Neuronal stem cell (in vitro differentiated cells): ENCODE measurements at regions not wholly inside any gene's neighbourhood (a gene's known extent, or its start where the extent isn't known, plus 50 kb on each side); places are given as distances from the start of the nearest gene placed in this dataset.
A peak's percentile ranks its signal among the peaks of the same experiment; 100 is the strongest.

Source experiments
- DNase-seq: peaks from one replicate; pipeline ENCODE4 v3.0.0-alpha.2; 2013; ENCODE audit warnings: low spot score
- H2AFZ ChIP-seq: one replicate; pipeline ENCODE4 v1.6.1; 2013; ENCODE audit warnings: mild to moderate bottlenecking, low read length, inconsistent platforms
- H2AK5ac ChIP-seq: 2 replicates; pipeline ENCODE4 v1.6.1; 2013; ENCODE audit warnings: low read depth, mild to moderate bottlenecking, inconsistent platforms, low read length, moderate library complexity, mixed read lengths
- H2BK120ac ChIP-seq: 2 replicates; pipeline ENCODE4 v1.6.1; 2013; ENCODE audit warnings: low read depth, mild to moderate bottlenecking, inconsistent platforms, low read length, moderate library complexity, mixed read lengths
- H2BK12ac ChIP-seq: one replicate; pipeline ENCODE4 v1.6.1; 2013; ENCODE audit warnings: low read length, inconsistent platforms
- H2BK15ac ChIP-seq: 2 replicates; pipeline ENCODE4 v1.6.1; 2013; ENCODE audit warnings: mild to moderate bottlenecking, low read length, inconsistent platforms, mixed read lengths
- H2BK5ac ChIP-seq: one replicate; pipeline ENCODE4 v1.6.1; 2013; ENCODE audit warnings: inconsistent platforms, mild to moderate bottlenecking, low read length, moderate library complexity
- H3K14ac ChIP-seq: one replicate; pipeline ENCODE4 v1.6.1; 2013; ENCODE audit warnings: low read length, inconsistent platforms
- H3K18ac ChIP-seq: 2 replicates; pipeline ENCODE4 v1.6.1; 2013; ENCODE audit warnings: low read length, inconsistent platforms
- H3K23ac ChIP-seq: 2 replicates; pipeline ENCODE4 v1.6.1; 2013; ENCODE audit warnings: low read depth, mild to moderate bottlenecking, mixed read lengths, low read length, inconsistent platforms; ENCODE audit not compliant: poor library complexity
- H3K27ac ChIP-seq: replicated peaks from 3 replicates; pipeline ENCODE4 v1.5.1; 2013; ENCODE audit warnings: low read length, inconsistent platforms
- H3K27me3 ChIP-seq, 3 experiments: 2 replicates each; pipeline ENCODE4 v1.6.1; 2013; ENCODE audit warnings: low read length in 3 of 3, mild to moderate bottlenecking in 2 of 3, inconsistent platforms in 1 of 3, low read depth in 1 of 3, mixed read lengths in 1 of 3, moderate library complexity in 1 of 3; ENCODE audit not compliant: control insufficient read depth in 3 of 3, insufficient read depth in 3 of 3
- H3K36me3 ChIP-seq, 2 donors: replicated peaks in 1 of 2; 2 replicates each; pipeline ENCODE4 v1.6.1; 2013; ENCODE audit warnings: low read length in 2 of 2; ENCODE audit not compliant: control insufficient read depth in 2 of 2, insufficient read depth in 2 of 2
- H3K4ac ChIP-seq: 2 replicates; pipeline ENCODE4 v1.6.1; 2013; ENCODE audit warnings: inconsistent platforms, mild to moderate bottlenecking, low read length, moderate library complexity
- H3K4me1 ChIP-seq, 2 donors: 1 replicate in 1 of 2; 2 replicates in 1 of 2; pipeline ENCODE4 v1.6.1; 2013; ENCODE audit warnings: low read length in 2 of 2, low read depth in 1 of 2; ENCODE audit not compliant: control insufficient read depth in 2 of 2, insufficient read depth in 1 of 2
- H3K4me2 ChIP-seq: one replicate; pipeline ENCODE4 v1.6.1; 2013; ENCODE audit warnings: mild to moderate bottlenecking, low read length, inconsistent platforms; ENCODE audit not compliant: insufficient read depth, poor library complexity, severe bottlenecking
- H3K4me3 ChIP-seq, 2 donors: 2 replicates each; pipeline ENCODE4 v1.5.1; 2013; ENCODE audit warnings: low read length in 2 of 2, mild to moderate bottlenecking in 2 of 2, inconsistent platforms in 1 of 2, moderate library complexity in 1 of 2
- H3K79me1 ChIP-seq: one replicate; pipeline ENCODE4 v1.6.1; 2013; ENCODE audit warnings: low read depth, mild to moderate bottlenecking, inconsistent platforms, low read length, moderate library complexity
- H3K9ac ChIP-seq: one replicate; pipeline ENCODE4 v1.6.1; 2013; ENCODE audit warnings: mild to moderate bottlenecking, low read depth, low read length, inconsistent platforms; ENCODE audit not compliant: poor library complexity
- H3K9me3 ChIP-seq, 2 donors: replicated peaks in 1 of 2; 2 replicates each; pipeline versions ENCODE3 to v1.6.1; 2013; ENCODE audit warnings: low read length in 2 of 2, mild to moderate bottlenecking in 2 of 2, inconsistent platforms in 1 of 2, low read depth in 1 of 2, mixed read lengths in 1 of 2, moderate library complexity in 1 of 2; ENCODE audit not compliant: control insufficient read depth in 2 of 2, insufficient read depth in 1 of 2
- H4K8ac ChIP-seq: one replicate; pipeline ENCODE4 v1.6.1; 2013; ENCODE audit warnings: low read depth, mild to moderate bottlenecking, inconsistent platforms, low read length, moderate library complexity
- H4K91ac ChIP-seq: one replicate; pipeline ENCODE4 v1.6.1; 2013; ENCODE audit warnings: low read length, low read depth, mild to moderate bottlenecking, inconsistent platforms; ENCODE audit not compliant: poor library complexity
- WGBS, 2 donors: extraction: QIAGEN DNeasy Blood & Tissue Kit; methylation state at CpG; one replicate each; pipeline ENCODE4 v1.1.7; 2013; ENCODE audit warnings: missing lambda C conversion rate in 2 of 2, mixed read lengths in 1 of 2; ENCODE audit not compliant: insufficient read length in 2 of 2, insufficient replicate concordance in 1 of 2; ENCODE audit errors: extremely low coverage in 2 of 2; 5-methylcytosine and 5-hydroxymethylcytosine counted together

- H4K8ac ChIP-seq, result no peak overlapping the region
- H3K4me3 ChIP-seq, result no peak overlapping the region
- H2BK12ac ChIP-seq, result no peak overlapping the region
- H3K23ac ChIP-seq, result no peak overlapping the region
- no peak overlapping the region for H2BK5ac ChIP-seq
- no CpG with 5 or more reads among the region's 3 CpGs for WGBS, 2 donors
- H3K4me2 ChIP-seq, result no peak overlapping the region
- H2AFZ ChIP-seq, result no peak overlapping the region
- H3K4ac ChIP-seq, result no peak overlapping the region
- H3K18ac ChIP-seq, result no peak overlapping the region
- H2BK15ac ChIP-seq, result no peak overlapping the region
- no peak overlapping the region for H4K91ac ChIP-seq
- H2AK5ac ChIP-seq, result no peak overlapping the region
- no peak overlapping the region for H3K14ac ChIP-seq
- H3K27me3 ChIP-seq, result peaks cover 0 to 4% (median 0%) of the 10 kb centered on the region in 3 experiments
- no peaks in the 10 kb centered on the region for H3K4me1 ChIP-seq
- no peak overlapping the region for H3K9ac ChIP-seq
- peaks cover 0 to under 1% of the 10 kb centered on the region in 2 donors for H3K9me3 ChIP-seq
- H3K27ac ChIP-seq, result no peak overlapping the region
- H2BK120ac ChIP-seq, result no peak overlapping the region
- no peak for DNase-seq
- no peaks in the 10 kb centered on the region for H3K36me3 ChIP-seq
- no peaks in the 10 kb centered on the region for H3K79me1 ChIP-seq
Measured at GRCh38 chr2:152924722-152925121, 206.3 kb downstream of the ARL6IP6 start.

GRCh38 chr2:152924219-152924618 is 205.8 kb downstream of the ARL6IP6 start:
- no peak overlapping the region for H3K14ac ChIP-seq
- H3K79me1 ChIP-seq, result no peaks in the 10 kb centered on the region
- no peak overlapping the region for H2BK12ac ChIP-seq
- H3K27me3 ChIP-seq, result peaks cover 0 to 4% (median 0%) of the 10 kb centered on the region in 3 experiments
- H4K8ac ChIP-seq, result no peak overlapping the region
- DNase-seq, result no peak
- WGBS, 2 donors, result no CpG with 5 or more reads among the region's 1 CpG
- no peak overlapping the region for H3K9ac ChIP-seq
- H3K23ac ChIP-seq, result no peak overlapping the region
- no peak overlapping the region for H2BK120ac ChIP-seq
- no peak overlapping the region for H4K91ac ChIP-seq
- no peak overlapping the region for H3K4me3 ChIP-seq
- no peaks in the 10 kb centered on the region for H3K4me1 ChIP-seq
- H2BK5ac ChIP-seq, result no peak overlapping the region
- H3K4ac ChIP-seq, result no peak overlapping the region
- H2BK15ac ChIP-seq, result no peak overlapping the region
- no peaks in the 10 kb centered on the region for H3K36me3 ChIP-seq
- no peak overlapping the region for H2AFZ ChIP-seq
- no peak overlapping the region for H3K18ac ChIP-seq
- H2AK5ac ChIP-seq, result no peak overlapping the region
- no peak overlapping the region for H3K4me2 ChIP-seq
- H3K9me3 ChIP-seq, result no peaks in the 10 kb centered on the region
- no peak overlapping the region for H3K27ac ChIP-seq

- no peaks in the 10 kb centered on the region for H3K36me3 ChIP-seq
- H3K18ac ChIP-seq, result peak overlapping the region; percentile 16
- no peaks in the 10 kb centered on the region for H3K79me1 ChIP-seq
- DNase-seq, result no peak
- no peak overlapping the region for H2AFZ ChIP-seq
- no peak overlapping the region for H3K27ac ChIP-seq
- H3K9ac ChIP-seq, result no peak overlapping the region
- H3K4me2 ChIP-seq, result no peak overlapping the region
- no peak overlapping the region for H2BK5ac ChIP-seq
- H3K4me1 ChIP-seq, result no peaks in the 10 kb centered on the region
- H3K4ac ChIP-seq, result no peak overlapping the region
- H4K8ac ChIP-seq, result no peak overlapping the region
- WGBS, 2 donors, result no CpG with 5 or more reads among the region's 2 CpGs
- no peak overlapping the region for H2BK120ac ChIP-seq
- H4K91ac ChIP-seq, result no peak overlapping the region
- H3K4me3 ChIP-seq, result no peak overlapping the region
- no peak overlapping the region for H2BK12ac ChIP-seq
- no peak overlapping the region for H2BK15ac ChIP-seq
- no peak overlapping the region for H3K23ac ChIP-seq
- H3K9me3 ChIP-seq, result no peaks in the 10 kb centered on the region
- peaks cover 0 to 4% (median 0%) of the 10 kb centered on the region in 3 experiments for H3K27me3 ChIP-seq
- no peak overlapping the region for H2AK5ac ChIP-seq
- H3K14ac ChIP-seq, result no peak overlapping the region
Measured at GRCh38 chr2:152920846-152921245, 202.4 kb downstream of the ARL6IP6 start.

- Histone ChIP-seq H3K9ac (no peak overlapping the region), H4K8ac (no peak overlapping the region), H3K27ac (no peak overlapping the region), H3K4ac (no peak overlapping the region), H2BK15ac (no peak overlapping the region), H3K4me2 (no peak overlapping the region), H2AK5ac (no peak overlapping the region), H3K23ac (no peak overlapping the region), H3K4me3 (no peak overlapping the region), H3K79me1 (no peaks in the 10 kb centered on the region), H3K18ac (no peak overlapping the region), H4K91ac (no peak overlapping the region), H3K9me3 (no peaks in the 10 kb centered on the region), H2BK5ac (no peak overlapping the region), H3K36me3 (no peaks in the 10 kb centered on the region), H3K4me1 (no peaks in the 10 kb centered on the region), H2BK12ac (no peak overlapping the region), H2BK120ac (no peak overlapping the region), H2AFZ (no peak overlapping the region), H3K27me3 (no peaks in the 10 kb centered on the region), H3K14ac (no peak overlapping the region)
- no peak for DNase-seq
Measured at GRCh38 chr2:152910970-152911369, 192.6 kb downstream of the ARL6IP6 start.
